HUES48 (cell line): ENCODE measurements at regions not wholly inside any gene's neighbourhood (a gene's known extent, or its start where the extent isn't known, plus 50 kb on each side); places are given as distances from the start of the nearest gene placed in this dataset.

Experiments
- H3K27ac ChIP-seq: one replicate; pipeline ENCODE4 v1.7.0; 2013; ENCODE audit warnings: low read depth, low read length, inconsistent platforms
- H3K27me3 ChIP-seq: 2 replicates; pipeline ENCODE4 v1.6.1; 2013; ENCODE audit warnings: mild to moderate bottlenecking, low read length; ENCODE audit not compliant: control insufficient read depth, insufficient read depth
- H3K36me3 ChIP-seq: 2 replicates; pipeline ENCODE4 v1.6.1; 2013; ENCODE audit warnings: low read length; ENCODE audit not compliant: control insufficient read depth, insufficient read depth
- H3K4me1 ChIP-seq: 2 replicates; pipeline ENCODE4 v1.6.1; 2013; ENCODE audit warnings: mild to moderate bottlenecking, low read length; ENCODE audit not compliant: control insufficient read depth, insufficient read depth
- H3K4me3 ChIP-seq: 2 replicates; pipeline ENCODE4 v1.5.1; 2013; ENCODE audit warnings: mild to moderate bottlenecking, low read depth, low read length
- H3K9ac ChIP-seq: 2 replicates; pipeline ENCODE4 v1.6.1; 2013; ENCODE audit warnings: mild to moderate bottlenecking, low read depth, low read length, moderate library complexity
- H3K9me3 ChIP-seq: 2 replicates; pipeline ENCODE4 v1.6.1; 2013; ENCODE audit warnings: low read length; ENCODE audit not compliant: control insufficient read depth, insufficient read depth

DNA sequence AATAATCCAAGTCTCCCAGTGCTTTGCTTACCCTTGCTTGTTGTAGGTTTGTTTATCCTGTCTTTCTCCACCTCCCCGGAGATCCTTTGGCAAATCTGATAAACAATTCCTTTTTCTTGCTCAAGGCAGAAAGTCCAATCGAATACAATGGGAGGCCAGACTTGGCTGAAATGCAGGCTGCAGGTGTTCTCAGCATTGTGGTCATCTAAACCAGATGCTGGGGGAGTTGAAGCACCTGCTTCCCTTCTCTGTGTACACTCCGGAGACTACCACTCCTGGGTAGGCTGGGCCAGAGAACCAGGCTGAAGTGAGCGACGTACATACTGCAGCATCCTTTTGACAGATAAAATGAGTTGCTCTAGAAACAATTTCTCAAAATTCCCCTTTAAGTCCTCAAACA is 82.6 kb upstream of the PREP start:
- Histone ChIP-seq H3K4me3 (no peak overlapping the region), H3K27me3 (no peaks in the 10 kb centered on the region), H3K9me3 (no peaks in the 10 kb centered on the region), H3K36me3 (no peaks in the 10 kb centered on the region), H3K9ac (no peak overlapping the region), H3K27ac (peak overlapping the region; percentile 24), H3K4me1 (peaks cover 24% of the 10 kb centered on the region)

DNA sequence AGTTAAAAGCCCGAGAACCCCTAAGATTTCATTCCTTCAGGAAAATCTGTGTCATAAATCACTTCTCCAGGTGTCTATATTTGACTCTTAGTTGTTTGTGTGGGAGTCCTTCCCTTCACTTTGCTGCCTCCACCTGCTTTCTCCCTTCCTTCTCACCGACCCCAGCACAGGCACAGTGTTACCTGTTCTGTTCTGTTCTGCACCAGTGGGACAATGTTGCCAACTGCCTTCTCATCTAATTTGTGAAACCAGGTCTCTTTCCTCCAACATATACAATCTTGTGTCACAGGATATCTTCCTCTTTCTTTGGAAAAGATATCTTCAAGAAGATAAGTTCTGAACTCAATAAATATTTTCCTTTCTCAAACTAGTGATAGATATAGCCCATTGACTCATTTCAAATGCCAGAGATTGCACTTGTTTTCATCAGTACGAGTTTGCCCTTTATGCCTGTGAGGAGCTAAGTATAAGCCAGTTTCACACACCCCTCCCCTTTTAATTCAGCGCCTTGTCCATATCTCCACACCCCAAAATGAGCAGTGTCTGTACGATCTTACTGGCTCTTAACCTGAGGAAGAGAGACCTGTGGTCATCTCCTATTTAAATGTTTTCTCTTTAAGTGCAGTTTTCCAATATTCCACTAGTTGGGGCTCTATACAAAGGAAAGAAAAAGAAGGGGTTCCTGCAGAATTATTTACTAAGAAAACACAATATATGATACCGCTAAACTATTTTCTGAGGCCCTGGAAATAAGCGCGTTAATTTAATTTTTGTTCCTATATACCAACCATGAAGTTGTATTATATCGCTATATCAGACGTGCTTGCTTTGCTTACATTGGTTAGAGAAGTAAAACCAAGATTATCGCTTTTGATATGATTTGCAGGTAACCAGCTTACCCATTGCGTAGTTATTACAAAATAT is 81.6 kb upstream of the PREP start:
- H3K27ac ChIP-seq, result peak overlapping the region; percentile 24
- H3K4me1 ChIP-seq, result peaks cover 23% of the 10 kb centered on the region
- H3K9me3 ChIP-seq, result no peaks in the 10 kb centered on the region
- no peaks in the 10 kb centered on the region for H3K27me3 ChIP-seq
- H3K36me3 ChIP-seq, result no peaks in the 10 kb centered on the region
- no peak overlapping the region for H3K4me3 ChIP-seq
- no peak overlapping the region for H3K9ac ChIP-seq

DNA sequence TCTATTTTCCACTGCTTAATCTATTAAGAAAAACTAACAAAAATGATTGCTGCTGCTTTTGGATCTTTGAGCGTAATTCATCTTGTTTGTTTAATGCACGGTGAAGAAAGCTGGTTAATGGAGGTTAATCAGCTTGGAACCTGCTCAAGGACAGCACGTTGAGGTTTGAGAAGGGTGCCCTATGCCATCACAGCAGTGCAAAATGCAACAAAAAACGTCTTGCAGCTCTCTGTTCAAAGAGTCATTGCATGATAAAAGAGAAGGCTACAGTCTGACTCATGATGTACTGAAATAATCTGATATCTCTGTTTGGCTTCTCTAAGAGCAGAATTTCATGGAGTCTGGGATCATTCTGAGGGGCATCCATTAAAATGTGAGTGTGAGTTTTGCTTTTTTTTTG is 80.6 kb upstream of the PREP start:
- H3K27ac ChIP-seq, result no peak overlapping the region
- H3K9ac ChIP-seq, result no peak overlapping the region
- H3K36me3 ChIP-seq, result no peaks in the 10 kb centered on the region
- peaks cover 14% of the 10 kb centered on the region for H3K4me1 ChIP-seq
- H3K4me3 ChIP-seq, result no peak overlapping the region
- H3K9me3 ChIP-seq, result no peaks in the 10 kb centered on the region
- H3K27me3 ChIP-seq, result no peaks in the 10 kb centered on the region

DNA sequence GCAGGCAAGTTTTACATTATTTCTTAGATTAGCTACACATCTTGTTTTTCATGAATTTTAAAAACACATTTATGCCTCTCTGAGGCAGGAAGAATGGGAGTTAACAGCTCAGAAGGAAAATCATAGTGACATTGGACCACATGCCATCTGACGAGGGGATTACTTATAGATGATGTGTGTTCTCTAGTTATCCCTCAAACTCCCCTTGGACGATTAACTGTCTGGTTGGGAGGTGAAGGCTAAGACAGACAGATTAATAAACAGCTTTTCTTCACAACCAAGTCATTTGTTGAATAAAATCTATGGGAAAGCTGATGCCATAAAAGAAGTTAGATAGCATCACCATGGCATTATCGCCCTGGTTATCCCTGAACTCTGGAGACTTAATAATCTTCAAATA is 80.0 kb upstream of the PREP start:
- no peaks in the 10 kb centered on the region for H3K27me3 ChIP-seq
- no peaks in the 10 kb centered on the region for H3K9me3 ChIP-seq
- no peak overlapping the region for H3K4me3 ChIP-seq
- no peak overlapping the region for H3K27ac ChIP-seq
- H3K9ac ChIP-seq, result no peak overlapping the region
- H3K36me3 ChIP-seq, result no peaks in the 10 kb centered on the region
- H3K4me1 ChIP-seq, result peaks cover 8% of the 10 kb centered on the region; the same call in 1 of the 2 replicates

DNA sequence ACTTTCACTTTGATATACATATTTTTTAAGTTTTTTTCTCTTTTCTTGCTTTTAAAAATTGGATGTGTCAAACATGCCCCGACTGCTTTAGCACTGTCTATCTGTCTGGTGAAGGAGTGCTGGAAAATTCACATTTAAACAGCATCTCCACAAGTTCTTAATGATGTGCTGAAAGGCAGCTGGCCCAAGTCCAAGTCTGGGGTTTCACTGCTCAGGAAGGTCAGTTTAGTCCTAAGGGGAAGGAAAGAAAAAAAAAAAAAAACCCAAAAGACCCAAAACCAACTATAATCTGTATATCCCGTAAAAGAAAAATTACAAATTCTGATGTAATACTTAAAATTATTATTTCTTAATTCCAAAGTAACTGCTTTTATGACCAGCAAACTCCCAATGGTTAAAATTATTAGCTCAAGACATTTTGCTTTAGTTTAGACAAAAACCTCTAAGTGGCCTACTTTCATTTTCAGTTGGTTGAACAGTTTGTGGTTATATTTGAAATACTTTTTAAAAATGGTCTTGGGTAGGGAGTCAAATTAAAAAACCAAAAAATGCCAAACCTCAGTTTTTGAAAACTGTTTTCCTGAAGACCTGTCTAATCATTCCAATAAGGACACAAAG is 79.5 kb upstream of the PREP start:
- Histone ChIP-seq H3K27me3 (no peaks in the 10 kb centered on the region), H3K36me3 (no peaks in the 10 kb centered on the region), H3K9me3 (no peaks in the 10 kb centered on the region), H3K27ac (no peak overlapping the region), H3K4me3 (no peak overlapping the region), H3K4me1 (peaks cover 7% of the 10 kb centered on the region; the same call in 1 of the 2 replicates), H3K9ac (no peak overlapping the region)

DNA sequence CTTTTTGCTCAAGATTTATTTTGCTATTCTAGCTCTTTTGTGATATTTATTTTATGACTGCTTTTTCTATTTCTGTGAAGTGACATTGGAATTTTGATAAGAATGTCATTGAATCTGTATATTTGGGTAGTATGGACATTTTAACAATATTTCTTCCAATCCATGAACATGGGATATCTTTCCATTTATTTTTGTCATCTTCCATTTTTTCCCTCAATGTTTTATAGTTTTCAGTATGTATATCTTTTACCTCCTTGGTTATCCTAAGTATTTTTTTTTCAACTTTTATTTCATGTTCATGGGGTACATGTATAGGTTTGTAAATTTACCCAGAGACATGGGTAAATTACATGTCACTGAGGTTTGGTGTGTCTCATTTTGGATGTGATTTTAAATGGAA is 74.1 kb upstream of the PREP start:
- H3K27me3 ChIP-seq, result no peaks in the 10 kb centered on the region
- peaks cover 12% of the 10 kb centered on the region for H3K4me1 ChIP-seq
- no peak overlapping the region for H3K9ac ChIP-seq
- H3K9me3 ChIP-seq, result no peaks in the 10 kb centered on the region; the same call in 1 of the 2 replicates
- H3K36me3 ChIP-seq, result no peaks in the 10 kb centered on the region
- no peak overlapping the region for H3K4me3 ChIP-seq
- no peak overlapping the region for H3K27ac ChIP-seq

DNA sequence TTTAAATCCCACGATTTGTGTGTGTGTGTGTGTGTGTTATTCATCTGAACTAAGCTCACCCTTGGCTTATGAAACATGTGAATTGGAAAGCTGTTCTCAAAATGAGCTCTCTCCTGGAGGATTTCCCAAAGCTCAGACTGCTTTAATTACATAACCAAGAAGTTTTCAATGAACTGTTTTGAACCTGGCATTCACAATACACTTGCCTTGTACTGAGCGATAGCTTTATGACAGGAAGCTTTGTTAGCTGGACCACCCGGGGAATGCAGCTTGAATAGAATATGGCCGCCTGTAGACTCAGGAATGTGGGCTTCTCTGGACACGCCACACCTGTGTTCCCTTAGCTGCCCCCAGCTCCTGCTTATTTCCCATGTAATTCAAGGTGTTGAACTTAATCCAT is 71.4 kb upstream of the PREP start:
- H3K4me3 ChIP-seq, result no peak overlapping the region; the same call in 1 of the 2 replicates
- no peak overlapping the region for H3K9ac ChIP-seq
- no peaks in the 10 kb centered on the region for H3K27me3 ChIP-seq
- no peaks in the 10 kb centered on the region for H3K36me3 ChIP-seq
- H3K27ac ChIP-seq, result peak overlapping the region; percentile 37
- no peaks in the 10 kb centered on the region; the same call in 1 of the 2 replicates for H3K9me3 ChIP-seq
- H3K4me1 ChIP-seq, result peaks cover 15% of the 10 kb centered on the region

DNA sequence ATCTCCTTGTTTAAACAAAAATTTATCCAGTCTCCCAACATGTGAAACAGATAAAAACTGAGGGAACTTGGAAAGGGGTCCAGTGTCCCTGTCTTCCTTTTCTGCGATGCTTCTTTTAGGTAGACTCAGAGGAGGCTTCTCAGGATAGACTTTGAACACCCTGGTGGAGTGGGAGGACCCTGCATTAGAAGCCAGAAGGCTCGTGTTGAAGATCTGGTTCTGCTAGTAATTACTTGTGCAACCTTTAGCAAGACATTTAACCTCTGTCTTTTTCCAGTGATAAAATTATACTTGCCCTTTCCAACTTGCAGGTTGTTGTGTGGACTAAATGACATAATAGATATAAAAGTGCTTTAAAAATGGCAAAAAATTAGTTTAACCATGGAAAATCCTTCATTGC is 67.1 kb upstream of the PREP start:
- no peak overlapping the region for H3K4me3 ChIP-seq
- no peak overlapping the region for H3K27ac ChIP-seq
- H3K36me3 ChIP-seq, result no peaks in the 10 kb centered on the region
- H3K27me3 ChIP-seq, result no peaks in the 10 kb centered on the region
- peaks cover 7% of the 10 kb centered on the region; the same call in 1 of the 2 replicates for H3K9me3 ChIP-seq
- no peak overlapping the region for H3K9ac ChIP-seq
- H3K4me1 ChIP-seq, result peaks cover 15% of the 10 kb centered on the region

DNA sequence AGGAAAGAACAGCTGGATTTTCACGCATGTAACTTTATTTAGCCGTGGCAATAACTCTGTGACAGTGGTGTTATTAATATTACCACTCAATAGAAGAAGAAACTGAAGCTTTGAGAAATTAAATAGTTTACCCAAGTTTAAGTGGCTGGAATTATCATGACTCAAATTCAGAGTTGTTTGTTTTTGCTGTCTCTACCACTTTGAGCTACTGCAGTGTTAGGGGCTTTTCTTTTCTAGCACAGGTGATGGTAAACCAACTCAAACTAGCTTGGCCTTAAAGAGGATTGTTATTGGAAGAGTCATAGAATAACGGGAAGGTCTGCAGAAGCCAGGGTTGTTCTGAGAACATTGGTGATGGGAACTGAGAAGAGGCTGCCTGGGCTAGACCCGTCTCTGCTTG is 66.0 kb upstream of the PREP start:
- Histone ChIP-seq H3K36me3 (no peaks in the 10 kb centered on the region), H3K4me1 (peaks cover 5% of the 10 kb centered on the region; the same call in 1 of the 2 replicates), H3K9ac (no peak overlapping the region), H3K27ac (no peak overlapping the region), H3K9me3 (peaks cover 7% of the 10 kb centered on the region; the same call in 1 of the 2 replicates), H3K4me3 (no peak overlapping the region), H3K27me3 (no peaks in the 10 kb centered on the region)

DNA sequence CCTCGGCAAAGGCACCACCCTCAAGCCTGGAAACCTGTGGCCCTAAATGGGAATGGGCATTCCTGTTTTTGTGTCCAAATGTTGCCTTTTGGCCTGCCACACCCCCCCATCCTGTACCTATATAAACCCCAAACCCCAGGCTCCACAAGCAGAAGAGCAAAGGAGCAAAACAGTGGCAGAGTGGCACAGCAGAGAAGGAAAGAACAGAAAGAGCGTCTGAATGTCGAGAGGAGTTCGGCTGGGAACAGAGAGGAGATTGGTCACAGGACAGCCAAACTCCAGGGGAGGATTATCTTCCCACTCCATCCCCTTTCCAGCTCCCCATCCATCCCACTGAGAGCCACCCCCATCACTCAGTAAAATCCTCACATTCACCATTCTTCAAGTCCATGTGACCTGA is 58.0 kb upstream of the PREP start:
- Histone ChIP-seq H3K9me3 (peaks cover 4% of the 10 kb centered on the region; the same call in 1 of the 2 replicates), H3K4me1 (peaks cover 3% of the 10 kb centered on the region; the same call in 1 of the 2 replicates), H3K36me3 (no peaks in the 10 kb centered on the region), H3K9ac (no peak overlapping the region), H3K4me3 (no peak overlapping the region), H3K27ac (no peak overlapping the region), H3K27me3 (no peaks in the 10 kb centered on the region)

DNA sequence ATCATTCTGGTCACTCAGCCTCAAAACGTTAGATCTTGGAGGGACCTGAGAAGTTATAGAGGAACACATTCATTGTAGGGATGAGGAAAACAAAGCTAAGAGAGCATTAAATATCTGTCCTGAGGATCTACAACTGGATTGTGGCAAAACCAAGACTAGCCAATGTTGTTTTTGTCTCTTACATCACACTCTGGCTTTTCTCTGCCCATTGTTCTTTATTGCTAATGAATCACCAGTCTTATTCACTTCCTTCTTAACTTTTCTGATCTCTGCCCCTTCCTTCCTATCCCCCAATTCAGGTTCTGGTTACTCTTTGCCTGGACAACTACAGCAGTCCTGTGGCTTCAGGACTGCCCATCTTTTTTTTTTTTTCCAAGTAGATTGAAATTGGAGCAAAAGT is 57.0 kb upstream of the PREP start:
- H3K9ac ChIP-seq, result no peak overlapping the region
- no peaks in the 10 kb centered on the region; the same call in 1 of the 2 replicates for H3K9me3 ChIP-seq
- no peak overlapping the region for H3K4me3 ChIP-seq
- peaks cover 3% of the 10 kb centered on the region; the same call in 1 of the 2 replicates for H3K4me1 ChIP-seq
- H3K27ac ChIP-seq, result no peak overlapping the region
- no peaks in the 10 kb centered on the region for H3K36me3 ChIP-seq
- H3K27me3 ChIP-seq, result no peaks in the 10 kb centered on the region
